ENCODE measurements at regions not wholly inside any gene's neighbourhood (a gene's known extent, or its start where the extent isn't known, plus 50 kb on each side); places are given as distances from the start of the nearest gene placed in this dataset.

DNA sequence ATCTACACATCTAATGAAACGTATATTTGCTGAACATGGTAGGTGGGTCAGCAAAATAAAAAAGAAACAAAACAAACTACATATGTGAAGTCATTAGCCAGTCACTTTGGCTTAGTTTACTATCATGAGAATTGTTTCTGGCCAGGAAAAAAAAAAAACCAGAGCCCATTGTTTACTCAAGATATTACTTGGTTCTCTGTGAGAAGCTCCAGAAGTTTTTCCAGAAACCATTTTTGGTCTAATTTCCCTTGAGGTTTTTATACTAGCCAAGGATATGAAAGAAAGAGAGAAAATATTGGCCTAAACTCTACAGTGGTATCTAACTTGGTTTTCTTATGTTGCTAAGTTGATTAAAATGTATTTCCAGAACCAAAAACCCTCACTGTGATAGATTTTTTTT lies 259.1 kb downstream of the PDHA2 start:
- no peak for DNase-seq (ENCODE audit: low spot score)
- H3K27me3 ChIP-seq (ENCODE audit: control insufficient read depth in 4 of 4, insufficient read depth in 4 of 4, low read length in 3 of 4) = no peaks in the 10 kb centered on the region
- TF ChIP-seq NR2F2 (IDR thresholded peaks at IDR 0.05) (no peak), RXRA (IDR thresholded peaks at IDR 0.05) (no peak), JUND (IDR thresholded peaks at IDR 0.05) (no peak), TAF1 (conservative IDR thresholded peaks at IDR 0.05) (no peak), FOXA2 (IDR thresholded peaks at IDR 0.05) (no peak)
- TF ChIP-seq, protein P1, sequence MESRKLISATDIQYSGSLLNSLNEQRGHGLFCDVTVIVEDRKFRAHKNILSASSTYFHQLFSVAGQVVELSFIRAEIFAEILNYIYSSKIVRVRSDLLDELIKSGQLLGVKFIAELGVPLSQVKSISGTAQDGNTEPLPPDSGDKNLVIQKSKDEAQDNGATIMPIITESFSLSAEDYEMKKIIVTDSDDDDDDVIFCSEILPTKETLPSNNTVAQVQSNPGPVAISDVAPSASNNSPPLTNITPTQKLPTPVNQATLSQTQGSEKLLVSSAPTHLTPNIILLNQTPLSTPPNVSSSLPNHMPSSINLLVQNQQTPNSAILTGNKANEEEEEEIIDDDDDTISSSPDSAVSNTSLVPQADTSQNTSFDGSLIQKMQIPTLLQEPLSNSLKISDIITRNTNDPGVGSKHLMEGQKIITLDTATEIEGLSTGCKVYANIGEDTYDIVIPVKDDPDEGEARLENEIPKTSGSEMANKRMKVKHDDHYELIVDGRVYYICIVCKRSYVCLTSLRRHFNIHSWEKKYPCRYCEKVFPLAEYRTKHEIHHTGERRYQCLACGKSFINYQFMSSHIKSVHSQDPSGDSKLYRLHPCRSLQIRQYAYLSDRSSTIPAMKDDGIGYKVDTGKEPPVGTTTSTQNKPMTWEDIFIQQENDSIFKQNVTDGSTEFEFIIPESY (IDR thresholded peaks at IDR 0.05) = no peak
- TF ChIP-seq, protein P2, sequence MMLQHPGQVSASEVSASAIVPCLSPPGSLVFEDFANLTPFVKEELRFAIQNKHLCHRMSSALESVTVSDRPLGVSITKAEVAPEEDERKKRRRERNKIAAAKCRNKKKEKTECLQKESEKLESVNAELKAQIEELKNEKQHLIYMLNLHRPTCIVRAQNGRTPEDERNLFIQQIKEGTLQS (IDR thresholded peaks at IDR 0.05) = no peak
- H3K4me1 ChIP-seq (ENCODE audit: control insufficient read depth in 4 of 4, insufficient read depth in 4 of 4, low read length in 3 of 4) = no peaks in the 10 kb centered on the region
- no peak overlapping the region for H3K27ac ChIP-seq (ENCODE audit: low read depth in 1 of 2, low read length in 2 of 2)
- H3K9me3 ChIP-seq (ENCODE audit: control insufficient read depth in 4 of 4, low read length in 3 of 4) = no peaks in the 10 kb centered on the region
- no peak overlapping the region for H3K9ac ChIP-seq (ENCODE audit: low read depth in 1 of 2, low read length in 2 of 2)
- no peak overlapping the region for H3K4me3 ChIP-seq (ENCODE audit: low read depth in 1 of 3, low read length in 3 of 3)
- no peaks in the 10 kb centered on the region for H3K36me3 ChIP-seq (ENCODE audit: control insufficient read depth in 4 of 4, insufficient read depth in 3 of 4, low read depth in 1 of 4, low read length in 3 of 4)
- WGBS = 51% methylated on average over 1 of the region's 1 CpG

DNA sequence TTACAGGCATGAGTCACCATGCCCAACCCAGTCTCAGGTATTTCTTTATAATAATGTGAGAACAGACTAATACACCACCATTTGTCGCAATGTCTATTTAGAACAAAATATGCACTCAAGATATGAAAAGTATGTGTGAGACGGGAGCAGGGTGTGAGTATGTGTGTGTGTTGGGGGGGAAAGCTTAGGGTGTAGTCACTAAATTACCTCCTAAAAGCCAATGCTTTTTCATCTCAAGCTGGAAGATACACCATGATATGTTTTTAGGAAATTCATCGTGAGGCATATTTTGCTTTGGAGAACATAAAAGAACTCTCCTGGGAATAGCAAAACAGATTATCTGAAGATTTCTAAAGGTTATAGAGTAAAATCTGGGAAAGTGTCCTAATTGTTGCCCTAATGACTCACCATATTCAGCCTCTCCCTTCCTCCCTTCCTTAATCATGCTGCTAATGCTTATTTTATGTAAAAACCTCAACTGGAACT lies 262.7 kb downstream of the PDHA2 start:
- Histone ChIP-seq H3K4me1 (ENCODE audit: control insufficient read depth in 4 of 4, insufficient read depth in 4 of 4, low read length in 3 of 4) (no peaks in the 10 kb centered on the region), H3K9me3 (ENCODE audit: control insufficient read depth in 4 of 4, low read length in 3 of 4) (no peaks in the 10 kb centered on the region), H3K4me3 (ENCODE audit: low read depth in 1 of 3, low read length in 3 of 3) (no peak overlapping the region), H3K36me3 (ENCODE audit: control insufficient read depth in 4 of 4, insufficient read depth in 3 of 4, low read depth in 1 of 4, low read length in 3 of 4) (no peaks in the 10 kb centered on the region), H3K27ac (ENCODE audit: low read depth in 1 of 2, low read length in 2 of 2) (no peak overlapping the region), H3K27me3 (ENCODE audit: control insufficient read depth in 4 of 4, insufficient read depth in 4 of 4, low read length in 3 of 4) (no peaks in the 10 kb centered on the region), H3K9ac (ENCODE audit: low read depth in 1 of 2, low read length in 2 of 2) (no peak overlapping the region)
- no peak for DNase-seq (ENCODE audit: low spot score)
- WGBS = 87% methylated on average over 3 of the region's 3 CpGs
- TF ChIP-seq, protein P3, sequence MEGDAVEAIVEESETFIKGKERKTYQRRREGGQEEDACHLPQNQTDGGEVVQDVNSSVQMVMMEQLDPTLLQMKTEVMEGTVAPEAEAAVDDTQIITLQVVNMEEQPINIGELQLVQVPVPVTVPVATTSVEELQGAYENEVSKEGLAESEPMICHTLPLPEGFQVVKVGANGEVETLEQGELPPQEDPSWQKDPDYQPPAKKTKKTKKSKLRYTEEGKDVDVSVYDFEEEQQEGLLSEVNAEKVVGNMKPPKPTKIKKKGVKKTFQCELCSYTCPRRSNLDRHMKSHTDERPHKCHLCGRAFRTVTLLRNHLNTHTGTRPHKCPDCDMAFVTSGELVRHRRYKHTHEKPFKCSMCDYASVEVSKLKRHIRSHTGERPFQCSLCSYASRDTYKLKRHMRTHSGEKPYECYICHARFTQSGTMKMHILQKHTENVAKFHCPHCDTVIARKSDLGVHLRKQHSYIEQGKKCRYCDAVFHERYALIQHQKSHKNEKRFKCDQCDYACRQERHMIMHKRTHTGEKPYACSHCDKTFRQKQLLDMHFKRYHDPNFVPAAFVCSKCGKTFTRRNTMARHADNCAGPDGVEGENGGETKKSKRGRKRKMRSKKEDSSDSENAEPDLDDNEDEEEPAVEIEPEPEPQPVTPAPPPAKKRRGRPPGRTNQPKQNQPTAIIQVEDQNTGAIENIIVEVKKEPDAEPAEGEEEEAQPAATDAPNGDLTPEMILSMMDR (IDR thresholded peaks at IDR 0.05; ENCODE audit: low read depth, low read length, missing input control) = no peak
- no peak for TF ChIP-seq FOXA1 (IDR thresholded peaks at IDR 0.05)
- no peak for TF ChIP-seq TAF1 (conservative IDR thresholded peaks at IDR 0.05)
- TF ChIP-seq, protein P4, sequence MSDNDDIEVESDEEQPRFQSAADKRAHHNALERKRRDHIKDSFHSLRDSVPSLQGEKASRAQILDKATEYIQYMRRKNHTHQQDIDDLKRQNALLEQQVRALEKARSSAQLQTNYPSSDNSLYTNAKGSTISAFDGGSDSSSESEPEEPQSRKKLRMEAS (IDR thresholded peaks at IDR 0.05) = no peak
- TF ChIP-seq HNF4G (IDR thresholded peaks at IDR 0.05) = no peak
- no peak for TF ChIP-seq JUND (IDR thresholded peaks at IDR 0.05)
- TF ChIP-seq FOXA2 (IDR thresholded peaks at IDR 0.05) = no peak
- TF ChIP-seq YY1 (IDR thresholded peaks at IDR 0.05) = no peak
- TF ChIP-seq, protein P2 (IDR thresholded peaks at IDR 0.05) = no peak

DNA sequence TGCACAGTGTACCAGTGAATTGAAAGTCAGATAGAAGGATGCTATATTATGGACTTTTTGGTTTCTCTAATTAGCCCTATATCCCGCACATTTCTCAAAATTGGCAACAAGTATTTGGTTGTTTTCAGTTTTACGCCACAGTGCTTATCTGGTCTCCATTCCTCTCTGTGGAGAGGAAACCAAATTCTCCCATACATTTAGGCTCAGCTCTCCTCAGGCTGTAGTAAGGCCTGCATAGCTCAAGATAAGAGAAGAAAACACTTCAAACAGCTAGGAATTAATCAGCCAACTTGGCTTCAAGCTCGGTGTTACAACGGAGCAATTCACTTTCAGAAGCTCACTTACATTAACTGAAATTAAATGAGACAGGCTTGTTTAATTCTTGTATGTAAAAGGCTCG lies 263.2 kb downstream of the PDHA2 start:
- H3K9me3 ChIP-seq (ENCODE audit: control insufficient read depth in 4 of 4, low read length in 3 of 4) = no peaks in the 10 kb centered on the region
- 50% methylated on average over 5 of the region's 5 CpGs for WGBS
- H3K27me3 ChIP-seq (ENCODE audit: control insufficient read depth in 4 of 4, insufficient read depth in 4 of 4, low read length in 3 of 4) = no peaks in the 10 kb centered on the region
- no peak for DNase-seq (ENCODE audit: low spot score)
- H3K4me1 ChIP-seq (ENCODE audit: control insufficient read depth in 4 of 4, insufficient read depth in 4 of 4, low read length in 3 of 4) = no peaks in the 10 kb centered on the region
- no peak overlapping the region for H3K4me3 ChIP-seq (ENCODE audit: low read depth in 1 of 3, low read length in 3 of 3)
- no peak overlapping the region for H3K9ac ChIP-seq (ENCODE audit: low read depth in 1 of 2, low read length in 2 of 2)
- no peaks in the 10 kb centered on the region for H3K36me3 ChIP-seq (ENCODE audit: control insufficient read depth in 4 of 4, insufficient read depth in 3 of 4, low read depth in 1 of 4, low read length in 3 of 4)
- TF ChIP-seq JUND (IDR thresholded peaks at IDR 0.05) (no peak), FOXA2 (IDR thresholded peaks at IDR 0.05) (no peak), FOXA1 (IDR thresholded peaks at IDR 0.05) (no peak), HNF4G (IDR thresholded peaks at IDR 0.05) (no peak), GABPA (IDR thresholded peaks at IDR 0.05 in 1 of 2, conservative IDR thresholded peaks at IDR 0.05 in 1 of 2) (no peak)
- TF ChIP-seq, protein P2 (IDR thresholded peaks at IDR 0.05) = no peak
- TF ChIP-seq, protein P5, sequence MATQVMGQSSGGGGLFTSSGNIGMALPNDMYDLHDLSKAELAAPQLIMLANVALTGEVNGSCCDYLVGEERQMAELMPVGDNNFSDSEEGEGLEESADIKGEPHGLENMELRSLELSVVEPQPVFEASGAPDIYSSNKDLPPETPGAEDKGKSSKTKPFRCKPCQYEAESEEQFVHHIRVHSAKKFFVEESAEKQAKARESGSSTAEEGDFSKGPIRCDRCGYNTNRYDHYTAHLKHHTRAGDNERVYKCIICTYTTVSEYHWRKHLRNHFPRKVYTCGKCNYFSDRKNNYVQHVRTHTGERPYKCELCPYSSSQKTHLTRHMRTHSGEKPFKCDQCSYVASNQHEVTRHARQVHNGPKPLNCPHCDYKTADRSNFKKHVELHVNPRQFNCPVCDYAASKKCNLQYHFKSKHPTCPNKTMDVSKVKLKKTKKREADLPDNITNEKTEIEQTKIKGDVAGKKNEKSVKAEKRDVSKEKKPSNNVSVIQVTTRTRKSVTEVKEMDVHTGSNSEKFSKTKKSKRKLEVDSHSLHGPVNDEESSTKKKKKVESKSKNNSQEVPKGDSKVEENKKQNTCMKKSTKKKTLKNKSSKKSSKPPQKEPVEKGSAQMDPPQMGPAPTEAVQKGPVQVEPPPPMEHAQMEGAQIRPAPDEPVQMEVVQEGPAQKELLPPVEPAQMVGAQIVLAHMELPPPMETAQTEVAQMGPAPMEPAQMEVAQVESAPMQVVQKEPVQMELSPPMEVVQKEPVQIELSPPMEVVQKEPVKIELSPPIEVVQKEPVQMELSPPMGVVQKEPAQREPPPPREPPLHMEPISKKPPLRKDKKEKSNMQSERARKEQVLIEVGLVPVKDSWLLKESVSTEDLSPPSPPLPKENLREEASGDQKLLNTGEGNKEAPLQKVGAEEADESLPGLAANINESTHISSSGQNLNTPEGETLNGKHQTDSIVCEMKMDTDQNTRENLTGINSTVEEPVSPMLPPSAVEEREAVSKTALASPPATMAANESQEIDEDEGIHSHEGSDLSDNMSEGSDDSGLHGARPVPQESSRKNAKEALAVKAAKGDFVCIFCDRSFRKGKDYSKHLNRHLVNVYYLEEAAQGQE (IDR thresholded peaks at IDR 0.05) = no peak
- no peak overlapping the region for H3K27ac ChIP-seq (ENCODE audit: low read depth in 1 of 2, low read length in 2 of 2)

Measured in liver (tissue), 8 donors.